Colonic mucosa (tissue), 4 donors: ENCODE measurements at regions not wholly inside any gene's neighbourhood (a gene's known extent, or its start where the extent isn't known, plus 50 kb on each side); places are given as distances from the start of the nearest gene placed in this dataset.

ENCODE experiments used
- DNase-seq: peaks from one replicate; pipeline ENCODE4 v3.0.0-alpha.2; 2020
- H3K27ac ChIP-seq: fragments of 200-600 bp; one replicate; pipeline ENCODE4 v1.8.0; 2021
- H3K27me3 ChIP-seq: fragments of 200-600 bp; one replicate; pipeline ENCODE4 v1.8.0; 2021
- H3K36me3 ChIP-seq: fragments of 200-600 bp; one replicate; pipeline ENCODE4 v1.8.0; 2021
- H3K4me1 ChIP-seq: fragments of 200-600 bp; one replicate; pipeline ENCODE4 v1.8.0; 2021; ENCODE audit warnings: mild to moderate bottlenecking
- H3K4me3 ChIP-seq: fragments of 200-600 bp; one replicate; pipeline ENCODE4 v1.8.0; 2021
- H3K9ac ChIP-seq, 2 donors: one replicate each; pipeline ENCODE4 v1.7.0; 2013; ENCODE audit warnings: control low read depth in 2 of 2, low read depth in 2 of 2, low read length in 2 of 2
- H3K9me3 ChIP-seq: fragments of 200-600 bp; one replicate; pipeline ENCODE4 v1.8.0; 2021
- CTCF ChIP-seq: fragments of 200-600 bp; IDR thresholded peaks from one replicate; pipeline ENCODE4 v1.8.0; 2022; ENCODE audit warnings: antibody characterized with exemption, mild to moderate bottlenecking
- intact Hi-C: fragments of 100-400 bp; cut with DNase I; formaldehyde crosslinking; loops from one replicate; pipeline ENCODE4 v1.14.1; 2022
- donor health status: healthy.
- donor health status: DM: no; HTN: no; CAD: no.
- donor health status: DM: no; HTN: no; CAD: no.

- Histone ChIP-seq H3K36me3 (no peaks in the 10 kb centered on the region), H3K27me3 (no peaks in the 10 kb centered on the region), H3K4me1 (no peaks in the 10 kb centered on the region), H3K4me3 (no peak overlapping the region), H3K9me3 (no peaks in the 10 kb centered on the region), H3K9ac (no peak overlapping the region), H3K27ac (no peak overlapping the region)
- intact Hi-C loops, result no loop called here
- no peak for TF ChIP-seq CTCF
- DNase-seq, result no peak
These were observed 785.8 kb downstream of the RNF144A start for GRCh38 chr2:7703048-7703447.

- no peak for DNase-seq
- intact Hi-C loops, result no loop called here
- no peaks in the 10 kb centered on the region for H3K9me3 ChIP-seq
- TF ChIP-seq CTCF, result no peak
- no peaks in the 10 kb centered on the region for H3K4me1 ChIP-seq
- H3K27ac ChIP-seq, result no peak overlapping the region
- H3K36me3 ChIP-seq, result no peaks in the 10 kb centered on the region
- no peaks in the 10 kb centered on the region for H3K27me3 ChIP-seq
- no peak overlapping the region for H3K9ac ChIP-seq
- no peak overlapping the region for H3K4me3 ChIP-seq
These were observed 786.4 kb downstream of the RNF144A start for GRCh38 chr2:7703543-7704144.

GRCh38 chr2:7704296-7704865, 787.2 kb downstream of the RNF144A start:
- no peaks in the 10 kb centered on the region for H3K4me1 ChIP-seq
- no peak for TF ChIP-seq CTCF
- no peak overlapping the region for H3K4me3 ChIP-seq
- no peaks in the 10 kb centered on the region for H3K27me3 ChIP-seq
- DNase-seq, result no peak
- H3K9ac ChIP-seq, result no peak overlapping the region
- no peaks in the 10 kb centered on the region for H3K36me3 ChIP-seq
- intact Hi-C loops, result no loop called here
- no peak overlapping the region for H3K27ac ChIP-seq
- H3K9me3 ChIP-seq, result no peaks in the 10 kb centered on the region

GRCh38 chr2:7706791-7707190, 789.6 kb downstream of the RNF144A start:
- Histone ChIP-seq H3K27me3 (no peaks in the 10 kb centered on the region), H3K4me3 (no peak overlapping the region), H3K9me3 (no peaks in the 10 kb centered on the region), H3K36me3 (no peaks in the 10 kb centered on the region), H3K27ac (no peak overlapping the region), H3K4me1 (no peaks in the 10 kb centered on the region), H3K9ac (no peak overlapping the region)
- intact Hi-C loops, result no loop called here
- no peak for TF ChIP-seq CTCF
- no peak for DNase-seq

- no peaks in the 10 kb centered on the region for H3K36me3 ChIP-seq
- no peak overlapping the region for H3K9ac ChIP-seq
- H3K27ac ChIP-seq, result no peak overlapping the region
- H3K27me3 ChIP-seq, result no peaks in the 10 kb centered on the region
- no peaks in the 10 kb centered on the region for H3K9me3 ChIP-seq
- no peaks in the 10 kb centered on the region for H3K4me1 ChIP-seq
- H3K4me3 ChIP-seq, result no peak overlapping the region
- DNase-seq, result no peak
- intact Hi-C loops, result no loop called here
- no peak for TF ChIP-seq CTCF
These were observed 790.5 kb downstream of the RNF144A start for GRCh38 chr2:7707723-7708122.
